ENCODE measurements at regions not wholly inside any gene's neighbourhood (a gene's known extent, or its start where the extent isn't known, plus 50 kb on each side); places are given as distances from the start of the nearest gene placed in this dataset.
"Not testable (repeated sequence)": the region's sequence is repeated elsewhere in the genome, so short reads cannot be mapped to it uniquely, and the experiment has no call there.

GRCh38 chr2:8253781-8254180 is 428.1 kb upstream of the ID2 start:
- no peak for DNase-seq (ENCODE audit: low read depth in 1 of 2, low spot score in 1 of 2)

- not testable (repeated sequence) for DNase-seq (ENCODE audit: low read depth in 1 of 2, low spot score in 1 of 2)
Observed at GRCh38 chr2:8254214-8254613, 427.6 kb upstream of the ID2 start.

GRCh38 chr2:8254791-8255447 is 426.9 kb upstream of the ID2 start:
- no peak for DNase-seq (ENCODE audit: low read depth in 1 of 2, low spot score in 1 of 2)

GRCh38 chr2:8255448-8255800 is 426.4 kb upstream of the ID2 start:
- DNase-seq (ENCODE audit: low read depth in 1 of 2, low spot score in 1 of 2) = no peak

- no peak for DNase-seq (ENCODE audit: low read depth in 1 of 2, low spot score in 1 of 2)
Observed at GRCh38 chr2:8256905-8257304, 425.0 kb upstream of the ID2 start.

GRCh38 chr2:8257502-8257901 is 424.4 kb upstream of the ID2 start:
- no peak for DNase-seq (ENCODE audit: low read depth in 1 of 2, low spot score in 1 of 2)

DNA sequence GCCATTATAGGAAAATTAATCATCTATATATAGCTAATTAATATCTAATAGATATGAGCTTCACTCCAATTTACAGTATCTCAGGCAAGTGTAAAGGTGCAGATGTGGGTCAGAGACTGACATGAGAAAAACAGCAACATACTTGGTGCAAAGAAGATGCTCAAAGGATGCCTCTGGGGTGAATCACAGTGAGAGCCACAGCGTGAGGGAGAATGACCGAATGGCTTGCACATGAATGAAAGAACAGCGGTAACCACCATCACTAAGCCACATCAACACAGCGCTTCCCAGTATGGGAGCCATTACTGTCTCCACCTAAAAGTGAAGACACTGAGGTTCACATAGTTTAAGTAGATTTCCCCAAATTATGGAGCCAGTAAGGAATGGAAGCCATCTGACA is 423.4 kb upstream of the ID2 start:
- DNase-seq (ENCODE audit: low read depth in 1 of 2, low spot score in 1 of 2) = no peak

DNA sequence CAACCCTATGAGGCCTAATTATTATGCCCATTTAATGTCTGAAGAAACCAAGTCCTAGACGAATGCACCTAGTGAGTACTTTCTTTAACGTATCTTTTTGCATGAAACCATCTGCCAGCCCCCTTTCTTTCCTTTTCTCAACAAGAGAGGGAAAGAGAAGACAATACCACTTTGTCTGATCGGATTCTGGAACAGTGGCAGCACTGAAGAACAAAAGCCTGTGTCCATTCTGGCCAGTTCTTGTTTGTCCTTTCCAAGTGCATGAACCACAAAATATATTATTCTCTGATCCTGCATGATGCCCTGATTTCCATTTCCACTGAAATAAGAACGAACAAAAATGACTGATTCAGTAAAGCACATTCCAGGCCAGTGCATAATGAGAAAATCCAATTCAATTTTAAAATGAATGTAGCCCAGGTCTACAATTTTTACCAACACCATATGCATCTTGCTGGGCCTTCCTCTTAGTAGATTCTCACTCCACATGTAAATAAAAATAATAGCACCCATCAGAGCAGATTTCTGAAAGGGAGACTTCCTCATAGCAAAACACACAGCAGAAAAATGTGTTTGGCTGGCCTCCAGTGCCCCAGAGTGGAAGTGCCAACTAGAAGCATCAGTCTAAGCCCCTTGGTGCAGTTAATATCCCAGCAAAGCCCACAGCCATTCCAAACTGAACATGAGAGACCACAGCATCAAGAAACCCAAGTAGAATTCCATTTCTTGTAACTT is 422.6 kb upstream of the ID2 start:
- DNase-seq (ENCODE audit: low read depth in 1 of 2, low spot score in 1 of 2) = no peak

DNA sequence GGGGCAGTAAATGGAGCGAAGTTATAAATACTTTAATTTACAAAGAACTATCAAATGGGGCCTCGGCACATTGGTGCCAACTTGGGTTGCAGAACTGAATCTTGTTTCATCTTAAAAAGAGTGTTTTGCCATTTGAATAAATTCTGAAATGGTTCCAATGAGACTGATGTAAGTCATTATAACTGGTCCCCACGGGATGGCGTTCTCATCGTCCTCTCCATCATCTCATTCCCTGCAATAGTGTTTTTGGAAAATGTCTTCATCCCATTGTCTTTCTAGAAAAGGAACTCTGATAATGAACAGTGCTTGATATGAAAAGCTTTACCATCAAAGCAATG is 422.0 kb upstream of the ID2 start:
- no peak for DNase-seq (ENCODE audit: low read depth in 1 of 2, low spot score in 1 of 2)

DNA sequence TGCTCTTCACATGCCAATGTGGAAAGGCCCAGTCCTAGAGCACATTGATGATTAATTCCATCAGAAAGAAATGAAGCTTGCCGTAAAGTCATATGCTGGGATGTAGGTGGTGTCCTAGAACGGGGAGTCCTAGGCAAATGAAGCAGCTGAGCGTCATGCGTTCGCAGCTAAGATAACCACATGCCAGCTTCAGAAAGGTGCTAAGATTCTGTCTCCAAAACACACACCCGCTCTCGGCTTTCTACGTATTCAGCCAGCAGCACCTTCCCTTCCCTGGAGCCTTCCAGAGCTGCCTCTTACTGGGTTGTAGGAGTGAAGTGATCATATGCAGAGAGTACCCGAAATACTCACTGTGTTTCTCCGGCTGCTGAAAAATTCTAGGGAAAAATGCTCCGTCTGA is 421.6 kb upstream of the ID2 start:
- DNase-seq (ENCODE audit: low read depth in 1 of 2, low spot score in 1 of 2) = no peak

GRCh38 chr2:8263901-8264300 is 418.0 kb upstream of the ID2 start:
- DNase-seq (ENCODE audit: low read depth in 1 of 2, low spot score in 1 of 2) = no peak

GRCh38 chr2:8264981-8265380 is 416.9 kb upstream of the ID2 start:
- DNase-seq (ENCODE audit: low read depth in 1 of 2, low spot score in 1 of 2) = no peak

GRCh38 chr2:8265476-8266226 is 416.2 kb upstream of the ID2 start:
- DNase-seq (ENCODE audit: low read depth in 1 of 2, low spot score in 1 of 2) = no peak

- DNase-seq (ENCODE audit: low read depth in 1 of 2, low spot score in 1 of 2) = no peak
Observed at GRCh38 chr2:8266563-8266962, 415.3 kb upstream of the ID2 start.

- DNase-seq (ENCODE audit: low read depth in 1 of 2, low spot score in 1 of 2) = no peak
Observed at GRCh38 chr2:8267048-8267447, 414.8 kb upstream of the ID2 start.

DNA sequence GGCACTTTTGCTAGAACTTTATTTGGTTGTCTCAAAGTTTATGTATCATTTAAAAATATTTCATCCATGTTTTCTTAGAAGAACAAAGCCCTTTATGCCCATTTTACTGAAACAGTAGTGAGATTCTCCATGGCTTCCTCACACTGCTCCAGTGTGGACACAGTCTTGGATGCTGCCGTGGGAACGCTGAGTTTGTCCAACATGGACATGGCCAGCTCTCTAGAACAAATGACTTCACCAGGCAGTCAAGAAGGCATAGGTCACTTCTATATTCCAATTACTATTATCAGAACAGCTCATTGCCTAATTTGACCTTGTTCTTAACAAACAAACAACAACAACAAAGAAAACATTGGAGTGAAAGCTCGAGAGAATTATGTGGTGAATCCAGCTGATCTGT is 414.1 kb upstream of the ID2 start:
- no peak for DNase-seq (ENCODE audit: low read depth in 1 of 2, low spot score in 1 of 2)

DNA sequence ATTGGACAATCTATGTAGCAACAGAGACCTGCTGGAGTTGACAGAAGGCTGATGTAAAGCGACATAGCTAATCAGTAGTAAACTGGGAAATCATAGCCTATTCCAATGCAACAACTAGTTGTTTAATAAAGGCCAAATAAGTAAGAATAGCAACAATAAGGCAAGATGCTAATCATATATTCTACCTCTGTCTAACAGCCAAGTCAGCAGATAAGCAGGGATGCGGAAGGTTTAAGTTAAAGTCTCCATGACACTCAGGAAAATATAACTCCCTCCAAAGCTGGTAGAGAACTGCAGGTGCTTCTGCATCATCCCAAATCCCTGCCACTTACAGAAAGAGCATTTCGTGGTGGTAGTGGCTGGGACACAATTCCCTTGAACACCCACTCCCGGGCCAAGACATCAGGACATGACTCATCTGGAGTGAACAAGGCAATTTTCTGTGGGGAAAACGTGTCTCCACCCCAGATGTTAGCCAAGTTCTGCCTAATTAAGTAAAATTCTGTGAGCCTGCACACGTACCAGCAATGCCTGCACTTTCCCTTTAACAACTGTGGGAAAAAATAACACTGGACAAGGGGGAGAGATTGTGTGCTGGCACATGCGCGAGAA is 413.6 kb upstream of the ID2 start:
- DNase-seq (ENCODE audit: low read depth in 1 of 2, low spot score in 1 of 2) = no peak

DNA sequence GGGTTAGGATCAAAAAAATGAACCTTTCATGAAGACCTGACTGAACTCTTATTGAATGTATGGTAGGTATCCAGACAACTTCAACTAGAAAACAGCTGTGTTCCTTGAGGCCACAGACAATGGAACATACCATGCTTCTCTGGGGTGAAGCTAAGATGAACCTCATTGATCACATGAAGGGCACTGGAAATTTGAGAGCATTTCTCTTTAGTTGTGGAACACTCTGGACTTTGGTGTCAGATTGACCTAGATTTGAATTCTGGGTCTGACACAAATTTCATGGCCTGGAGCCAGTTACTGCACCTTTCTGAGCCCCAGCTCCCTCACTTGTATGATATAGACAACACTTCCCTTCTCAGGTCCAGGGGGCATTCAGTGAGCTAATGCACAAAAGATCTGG is 411.2 kb upstream of the ID2 start:
- DNase-seq (ENCODE audit: low read depth in 1 of 2, low spot score in 1 of 2) = no peak

- DNase-seq (ENCODE audit: low read depth in 1 of 2, low spot score in 1 of 2) = no peak
Observed at GRCh38 chr2:8271461-8271860, 410.4 kb upstream of the ID2 start.

GRCh38 chr2:8276026-8276425 is 405.8 kb upstream of the ID2 start:
- DNase-seq (ENCODE audit: low read depth in 1 of 2, low spot score in 1 of 2) = no peak

DNA sequence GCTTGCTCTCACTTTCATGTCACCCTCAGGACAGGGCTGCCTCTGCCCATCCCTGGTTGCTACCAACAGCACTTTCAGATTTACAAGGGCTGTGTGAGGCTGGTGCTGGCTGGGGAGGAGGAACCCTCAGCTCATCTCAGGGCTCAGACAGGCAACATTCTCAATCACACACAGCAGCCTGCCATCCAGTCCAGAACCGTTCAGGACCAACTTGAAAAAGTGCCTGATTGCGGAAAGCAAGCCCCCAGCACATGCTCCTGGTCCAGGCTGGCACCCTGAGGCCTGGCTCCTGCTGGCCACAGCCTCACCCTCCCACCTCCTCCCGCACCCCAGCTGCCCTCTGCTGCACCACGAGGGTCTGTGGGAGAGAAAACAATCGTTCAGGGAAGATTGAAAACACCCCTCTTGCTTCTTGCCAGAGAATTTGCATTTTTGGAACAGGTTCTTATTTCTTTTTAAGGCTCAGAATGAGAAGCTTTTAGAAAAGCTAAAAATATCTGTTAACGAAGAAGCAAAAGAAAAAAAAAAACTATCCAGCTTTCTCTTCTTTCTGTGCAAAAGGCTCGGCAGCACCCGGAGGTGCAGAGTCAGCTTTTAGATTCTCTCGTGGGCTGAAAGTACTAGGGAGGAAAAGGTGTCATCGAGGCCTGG is 403.8 kb upstream of the ID2 start:
- no peak for DNase-seq (ENCODE audit: low read depth in 1 of 2, low spot score in 1 of 2)
